Activated naive CD4-positive, alpha-beta T cell treated with anti-CD3 and anti-CD28 coated beads for 36 hours (primary cell): ENCODE measurements at regions not wholly inside any gene's neighbourhood (a gene's known extent, or its start where the extent isn't known, plus 50 kb on each side); places are given as distances from the start of the nearest gene placed in this dataset.
"Not testable (repeated sequence)": the region's sequence is repeated elsewhere in the genome, so short reads cannot be mapped to it uniquely, and the experiment has no call there.

Experiments used
- CTCF ChIA-PET: fragments of 350-600 bp; sonication (Branson Sonifier 250); formaldehyde crosslinking; loops from one replicate; lab custom pipeline; 2021; ENCODE audit warnings: antibody characterized with exemption; lab: Charles Lee
- DNase-seq: peaks from one replicate; pipeline ENCODE4 v3.0.0-alpha.2; 2020
- H3K27ac Mint-ChIP-seq: one replicate; pipeline ENCODE4 v1.8.0; 2021; ENCODE audit warnings: mild to moderate bottlenecking, mixed read lengths
- H3K27me3 Mint-ChIP-seq: one replicate; pipeline ENCODE4 v1.8.0; 2021; ENCODE audit warnings: low read depth, mixed read lengths
- H3K36me3 Mint-ChIP-seq: one replicate; pipeline ENCODE4 v1.8.0; 2021; ENCODE audit warnings: low read depth, mixed read lengths
- H3K4me1 Mint-ChIP-seq: one replicate; pipeline ENCODE4 v1.8.0; 2021; ENCODE audit warnings: low read depth, mixed read lengths
- H3K4me3 Mint-ChIP-seq: one replicate; pipeline ENCODE4 v1.8.0; 2021; ENCODE audit warnings: mild to moderate bottlenecking, moderate library complexity, mixed read lengths
- H3K9me3 Mint-ChIP-seq: one replicate; pipeline ENCODE4 v1.8.0; 2021; ENCODE audit warnings: mixed read lengths
- intact Hi-C: fragments of 100-400 bp; cut with micrococcal nuclease; formaldehyde crosslinking; loops from one replicate; pipeline ENCODE4 v1.15.1; 2023

GRCh38 chr6:86412057-86412456 lies 525.3 kb upstream of the HTR1E start:
- no peak overlapping the region for H3K27ac Mint-ChIP-seq
- CTCF ChIA-PET = no interaction called here
- no peaks in the 10 kb centered on the region for H3K9me3 Mint-ChIP-seq
- no peak for DNase-seq
- intact Hi-C loops = no loop called here
- no peaks in the 10 kb centered on the region for H3K36me3 Mint-ChIP-seq
- no peak overlapping the region for H3K4me3 Mint-ChIP-seq
- H3K27me3 Mint-ChIP-seq = peaks cover 2% of the 10 kb centered on the region
- H3K4me1 Mint-ChIP-seq = no peaks in the 10 kb centered on the region

GRCh38 chr6:86407128-86407527 lies 530.2 kb upstream of the HTR1E start:
- intact Hi-C loops = no loop called here
- DNase-seq = no peak
- Mint-ChIP-seq H3K4me1 (no peaks in the 10 kb centered on the region), H3K27ac (no peak overlapping the region), H3K36me3 (no peaks in the 10 kb centered on the region), H3K27me3 (peaks cover 2% of the 10 kb centered on the region), H3K4me3 (no peak overlapping the region), H3K9me3 (peaks cover 2% of the 10 kb centered on the region)
- CTCF ChIA-PET = no interaction called here

- H3K27ac Mint-ChIP-seq, intact Hi-C loops, H3K4me3 Mint-ChIP-seq, CTCF ChIA-PET, DNase-seq, H3K4me1 Mint-ChIP-seq, H3K27me3 Mint-ChIP-seq, H3K36me3 Mint-ChIP-seq: not testable (repeated sequence)
- peaks cover 13% of the 10 kb centered on the region for H3K9me3 Mint-ChIP-seq
Measured at GRCh38 chr6:86392850-86393249, 544.5 kb upstream of the HTR1E start.

- H3K9me3 Mint-ChIP-seq = peaks cover 2% of the 10 kb centered on the region
- intact Hi-C loops = no loop called here
- H3K27me3 Mint-ChIP-seq = no peaks in the 10 kb centered on the region
- no peak overlapping the region for H3K4me3 Mint-ChIP-seq
- DNase-seq = no peak
- CTCF ChIA-PET = no interaction called here
- no peak overlapping the region for H3K27ac Mint-ChIP-seq
- H3K4me1 Mint-ChIP-seq = no peaks in the 10 kb centered on the region
- H3K36me3 Mint-ChIP-seq = no peaks in the 10 kb centered on the region
Measured at GRCh38 chr6:86380571-86381125, 556.7 kb upstream of the HTR1E start.

- H3K27me3 Mint-ChIP-seq = no peaks in the 10 kb centered on the region
- no peaks in the 10 kb centered on the region for H3K4me1 Mint-ChIP-seq
- CTCF ChIA-PET = no interaction called here
- DNase-seq = no peak
- H3K36me3 Mint-ChIP-seq = no peaks in the 10 kb centered on the region
- intact Hi-C loops = no loop called here
- no peak overlapping the region for H3K27ac Mint-ChIP-seq
- peaks cover 2% of the 10 kb centered on the region for H3K9me3 Mint-ChIP-seq
- no peak overlapping the region for H3K4me3 Mint-ChIP-seq
Measured at GRCh38 chr6:86357877-86358276, 579.5 kb upstream of the HTR1E start.

GRCh38 chr6:86355271-86355670 lies 582.1 kb upstream of the HTR1E start:
- Mint-ChIP-seq H3K27me3 (no peaks in the 10 kb centered on the region), H3K36me3 (no peaks in the 10 kb centered on the region), H3K4me3 (no peak overlapping the region), H3K9me3 (peaks cover 3% of the 10 kb centered on the region), H3K4me1 (no peaks in the 10 kb centered on the region), H3K27ac (no peak overlapping the region)
- intact Hi-C loops = no loop called here
- no peak for DNase-seq
- CTCF ChIA-PET = no interaction called here

GRCh38 chr6:86331919-86332318 lies 605.4 kb upstream of the HTR1E start:
- Mint-ChIP-seq H3K36me3 (no peaks in the 10 kb centered on the region), H3K27me3 (no peaks in the 10 kb centered on the region), H3K4me3 (no peak overlapping the region), H3K27ac (no peak overlapping the region), H3K4me1 (no peaks in the 10 kb centered on the region), H3K9me3 (peaks cover 4% of the 10 kb centered on the region)
- intact Hi-C loops = no loop called here
- CTCF ChIA-PET = no interaction called here
- no peak for DNase-seq

- CTCF ChIA-PET = no interaction called here
- DNase-seq = no peak
- Mint-ChIP-seq H3K4me3 (no peak overlapping the region), H3K36me3 (no peaks in the 10 kb centered on the region), H3K27me3 (no peaks in the 10 kb centered on the region), H3K4me1 (no peaks in the 10 kb centered on the region), H3K9me3 (peaks cover 4% of the 10 kb centered on the region), H3K27ac (no peak overlapping the region)
- intact Hi-C loops = no loop called here
Measured at GRCh38 chr6:86331265-86331840, 606.0 kb upstream of the HTR1E start.

- no peak for DNase-seq
- intact Hi-C loops = no loop called here
- Mint-ChIP-seq H3K4me1 (no peaks in the 10 kb centered on the region), H3K27ac (no peak overlapping the region), H3K4me3 (no peak overlapping the region), H3K27me3 (no peaks in the 10 kb centered on the region), H3K9me3 (peaks cover 11% of the 10 kb centered on the region), H3K36me3 (no peaks in the 10 kb centered on the region)
- CTCF ChIA-PET = no interaction called here
Measured at GRCh38 chr6:86306210-86306609, 631.1 kb upstream of the HTR1E start.

- intact Hi-C loops = no loop called here
- Mint-ChIP-seq H3K27me3 (no peaks in the 10 kb centered on the region), H3K4me3 (no peak overlapping the region), H3K9me3 (peaks cover 8% of the 10 kb centered on the region), H3K4me1 (no peaks in the 10 kb centered on the region), H3K27ac (no peak overlapping the region), H3K36me3 (no peaks in the 10 kb centered on the region)
- CTCF ChIA-PET = no interaction called here
- no peak for DNase-seq
Measured at GRCh38 chr6:86285876-86286275, 643.2 kb upstream of the SYNCRIP start.

- CTCF ChIA-PET, H3K27me3 Mint-ChIP-seq, H3K27ac Mint-ChIP-seq, H3K4me3 Mint-ChIP-seq, H3K4me1 Mint-ChIP-seq, DNase-seq, intact Hi-C loops, H3K9me3 Mint-ChIP-seq, H3K36me3 Mint-ChIP-seq: not testable (repeated sequence)
Measured at GRCh38 chr6:86284809-86285480, 642.3 kb upstream of the SYNCRIP start.

- H3K27ac Mint-ChIP-seq, DNase-seq, H3K4me1 Mint-ChIP-seq, intact Hi-C loops, H3K9me3 Mint-ChIP-seq, H3K36me3 Mint-ChIP-seq, H3K27me3 Mint-ChIP-seq, CTCF ChIA-PET, H3K4me3 Mint-ChIP-seq: not testable (repeated sequence)
Measured at GRCh38 chr6:86283596-86283995, 640.9 kb upstream of the SYNCRIP start.

- CTCF ChIA-PET = no interaction called here
- intact Hi-C loops = no loop called here
- H3K4me3 Mint-ChIP-seq = no peak overlapping the region
- no peaks in the 10 kb centered on the region for H3K4me1 Mint-ChIP-seq
- DNase-seq = no peak
- no peaks in the 10 kb centered on the region for H3K27me3 Mint-ChIP-seq
- H3K9me3 Mint-ChIP-seq = no peaks in the 10 kb centered on the region
- no peaks in the 10 kb centered on the region for H3K36me3 Mint-ChIP-seq
- no peak overlapping the region for H3K27ac Mint-ChIP-seq
Measured at GRCh38 chr6:86276056-86276455, 633.4 kb upstream of the SYNCRIP start.
